Astrocyte of the spinal cord (primary cell): ENCODE measurements at regions not wholly inside any gene's neighbourhood (a gene's known extent, or its start where the extent isn't known, plus 50 kb on each side); places are given as distances from the start of the nearest gene placed in this dataset.
"Not testable (repeated sequence)": the region's sequence is repeated elsewhere in the genome, so short reads cannot be mapped to it uniquely, and the experiment has no call there.

Source experiments
- DNase-seq: peaks from one replicate; pipeline ENCODE4 v3.0.0; 2011; ENCODE audit warnings: low read depth, low spot score
- H3K4me3 ChIP-seq: 2 replicates; pipeline ENCODE4 v1.5.1; 2011; ENCODE audit warnings: low read depth, mild to moderate bottlenecking, low read length, moderate library complexity
- CTCF ChIP-seq: IDR thresholded peaks from 2 replicates; pipeline ENCODE4 v1.5.1; 2012; ENCODE audit warnings: low read depth, mild to moderate bottlenecking, low read length, inconsistent platforms
- in situ Hi-C: cut with HindIII; loops from 2 replicates; pipeline ENCODE4 v1.10.0; 2017; ENCODE audit warnings: low sequenced_read_pairs

GRCh38 chr14:25444381-25444780 lies 394.4 kb upstream of the STXBP6 start:
- DNase-seq: no peak
- TF ChIP-seq CTCF: no peak
- no peak overlapping the region for H3K4me3 ChIP-seq
- in situ Hi-C loops: no loop called here

DNA sequence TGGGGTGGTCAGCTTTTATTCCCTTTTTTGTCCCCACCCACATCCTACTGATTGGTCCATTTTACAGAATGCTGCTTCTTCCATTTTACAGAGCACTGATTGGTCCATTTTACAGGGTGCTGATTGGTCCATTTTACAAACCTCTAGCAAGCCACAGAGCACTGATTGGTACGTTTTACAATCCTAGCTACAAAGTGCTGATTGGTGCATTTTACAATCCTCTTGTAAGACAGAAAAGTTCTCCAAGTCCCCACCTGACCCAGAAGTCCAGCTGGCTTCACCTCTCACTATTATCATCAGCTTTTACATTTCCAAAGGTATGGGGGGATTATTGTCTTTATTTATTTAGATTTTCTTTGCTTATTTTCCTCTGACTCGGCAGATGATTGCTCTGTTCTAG lies 390.4 kb upstream of the STXBP6 start:
- H3K4me3 ChIP-seq, in situ Hi-C loops, DNase-seq: not testable (repeated sequence)

GRCh38 chr14:25436906-25437305 lies 387.0 kb upstream of the STXBP6 start:
- DNase-seq: no peak
- in situ Hi-C loops: no loop called here
- no peak for TF ChIP-seq CTCF
- H3K4me3 ChIP-seq: no peak overlapping the region

GRCh38 chr14:25436288-25436875 lies 386.4 kb upstream of the STXBP6 start:
- DNase-seq: no peak
- no peak for TF ChIP-seq CTCF
- H3K4me3 ChIP-seq: no peak overlapping the region
- in situ Hi-C loops: no loop called here

DNA sequence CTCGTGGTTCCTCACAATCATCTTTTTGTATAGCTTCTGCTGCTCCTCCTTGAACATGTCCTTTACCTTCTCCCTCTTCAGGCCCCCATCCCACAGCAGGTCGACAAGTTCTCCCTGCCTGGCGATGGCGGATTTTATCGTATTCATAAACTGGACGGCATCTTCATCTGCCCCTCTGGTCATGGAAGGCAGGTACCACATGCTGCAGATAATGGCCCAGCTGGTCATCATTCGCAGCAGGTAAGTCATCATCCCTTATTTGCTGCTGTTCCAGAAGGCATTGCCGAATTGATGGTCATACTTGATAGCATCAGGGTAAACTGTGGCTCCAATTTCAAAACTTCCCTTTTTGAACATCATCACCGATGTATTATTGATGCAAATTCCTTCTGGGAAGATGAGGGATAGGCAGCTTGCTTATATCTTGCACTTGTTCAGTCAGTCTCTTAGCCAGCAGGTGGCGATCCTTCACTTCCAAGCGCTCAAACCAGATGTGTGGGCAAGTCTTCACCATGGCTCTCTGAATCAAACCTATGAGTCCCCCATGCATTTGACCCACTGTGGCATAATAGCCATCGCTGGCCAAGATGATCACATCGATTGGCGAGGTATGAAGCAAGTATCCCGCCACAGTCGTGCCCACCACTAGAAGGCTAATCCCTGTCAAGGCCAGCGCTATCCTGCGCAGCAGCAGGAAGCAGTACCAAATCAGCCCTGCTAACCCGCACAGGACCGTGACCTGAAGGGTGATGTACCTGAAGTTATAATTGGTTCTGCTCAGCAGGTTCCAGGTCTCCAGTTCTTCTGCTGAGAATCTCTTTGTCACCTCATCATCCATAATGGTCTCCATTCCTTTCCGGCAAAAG lies 381.5 kb upstream of the STXBP6 start:
- in situ Hi-C loops: no loop called here
- TF ChIP-seq CTCF: no peak
- H3K4me3 ChIP-seq: no peak overlapping the region
- DNase-seq: no peak

- H3K4me3 ChIP-seq: no peak overlapping the region
- TF ChIP-seq CTCF: no peak
- in situ Hi-C loops: no loop called here
- no peak for DNase-seq
Measured at GRCh38 chr14:25430808-25431207, 380.9 kb upstream of the STXBP6 start.

- no peak overlapping the region for H3K4me3 ChIP-seq
- in situ Hi-C loops: no loop called here
- no peak for DNase-seq
- TF ChIP-seq CTCF: no peak
Measured at GRCh38 chr14:25412998-25413397, 363.1 kb upstream of the STXBP6 start.
